OCI-LY3 (cell line): ENCODE measurements at regions not wholly inside any gene's neighbourhood (a gene's known extent, or its start where the extent isn't known, plus 50 kb on each side); places are given as distances from the start of the nearest gene placed in this dataset.

Experiments
- CTCF ChIP-seq: fragments of 200-600, 300-600 bp; sonication (generic); IDR thresholded peaks from 2 replicates; pipeline ENCODE4 v1.5.1; 2014; ENCODE audit warnings: antibody characterized with exemption, low read length, low read depth
- EZH2phosphoT487 ChIP-seq: fragments of 200-600 bp; shearing (Covaris generic); IDR thresholded peaks from 2 replicates; pipeline ENCODE4 v1.6.1; 2018; ENCODE audit warnings: antibody characterized with exemption, mixed run types, low read depth

DNA sequence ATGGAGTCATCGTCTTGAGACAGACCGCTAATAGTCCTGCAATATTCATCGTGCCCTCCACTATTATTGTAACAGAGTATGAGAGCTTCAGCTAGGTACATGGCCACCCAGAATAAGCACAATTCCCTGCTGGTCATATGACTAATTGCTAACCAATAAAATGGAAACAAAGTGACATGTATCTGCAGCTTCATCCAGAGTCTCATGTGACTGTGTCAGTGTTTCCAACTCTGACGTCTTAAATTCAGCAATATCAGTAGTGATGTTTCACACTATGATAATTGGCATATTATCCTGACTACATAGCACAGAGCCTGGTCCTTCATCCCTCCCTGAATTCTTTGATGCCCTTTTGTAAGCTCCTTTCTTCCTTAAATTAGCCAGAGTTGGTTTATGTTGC, 167.4 kb downstream of the RPS29 start:
- TF ChIP-seq CTCF = no peak
- no peak for TF ChIP-seq EZH2phosphoT487
